IMR-90 (cell line): ENCODE measurements at regions not wholly inside any gene's neighbourhood (a gene's known extent, or its start where the extent isn't known, plus 50 kb on each side); places are given as distances from the start of the nearest gene placed in this dataset.

Experiments
- BHLHE40 ChIP-seq: fragments of 150-350 bp; IDR thresholded peaks from 2 replicates; pipeline ENCODE4 v1.6.1; 2016; ENCODE audit warnings: mild to moderate bottlenecking, low read depth, low read length
- CHD1 ChIP-seq: IDR thresholded peaks from 2 replicates; pipeline ENCODE4 v1.6.1; 2012; ENCODE audit warnings: low read depth, low read length, improper control_type of control experiment
- MAFK ChIP-seq: IDR thresholded peaks from 2 replicates; pipeline ENCODE4 v1.6.1; 2012; ENCODE audit warnings: low read depth, low read length, improper control_type of control experiment
- MAZ ChIP-seq: IDR thresholded peaks from 2 replicates; pipeline ENCODE4 v1.6.1; 2012; ENCODE audit warnings: low read depth, mild to moderate bottlenecking, low read length, improper control_type of control experiment, moderate library complexity, borderline replicate concordance
- POLR2A ChIP-seq: IDR thresholded peaks from 2 replicates; pipeline ENCODE4 v1.6.1; 2012; ENCODE audit warnings: mild to moderate bottlenecking, low read depth, low read length
- RAD21 ChIP-seq: IDR thresholded peaks from 2 replicates; pipeline ENCODE4 v1.6.1; 2012; ENCODE audit warnings: low read length, improper control_type of control experiment
- RFX5 ChIP-seq: IDR thresholded peaks from 2 replicates; pipeline ENCODE4 v1.8.0; 2012; ENCODE audit warnings: low read depth, mild to moderate bottlenecking, low read length, moderate library complexity
- TF ChIP-seq, protein P1 (sequence below): conservative IDR thresholded peaks from 2 replicates; pipeline ENCODE4 v1.5.1; 2012; ENCODE audit warnings: mild to moderate bottlenecking, low read depth, low read length, improper control_type of control experiment
- TF ChIP-seq, protein P2 (sequence below): fragments of 150-350 bp; IDR thresholded peaks from 2 replicates; pipeline ENCODE4 v1.6.1; 2017; ENCODE audit warnings: mild to moderate bottlenecking, antibody characterized with exemption, low read length, low read depth

DNA sequence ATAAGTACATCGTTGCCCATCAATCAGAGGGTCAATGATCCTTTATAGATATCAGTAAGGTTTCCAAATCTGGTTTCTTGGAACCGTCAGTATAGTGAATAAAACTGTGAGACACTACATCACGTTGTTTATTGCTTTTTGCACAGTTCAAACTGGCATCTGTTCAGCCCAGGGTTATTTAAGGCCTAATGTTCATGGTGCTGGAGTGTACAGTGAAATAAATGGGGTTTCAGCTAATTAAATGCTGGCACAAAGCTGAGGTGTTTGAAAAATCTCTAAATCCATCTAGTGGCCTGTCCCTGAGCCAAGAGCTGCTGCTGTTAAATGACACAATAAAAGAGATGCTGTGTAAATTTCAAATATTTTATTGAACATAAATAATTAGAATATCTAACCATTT, 69.9 kb downstream of the RPS29 start:
- TF ChIP-seq, protein P1, sequence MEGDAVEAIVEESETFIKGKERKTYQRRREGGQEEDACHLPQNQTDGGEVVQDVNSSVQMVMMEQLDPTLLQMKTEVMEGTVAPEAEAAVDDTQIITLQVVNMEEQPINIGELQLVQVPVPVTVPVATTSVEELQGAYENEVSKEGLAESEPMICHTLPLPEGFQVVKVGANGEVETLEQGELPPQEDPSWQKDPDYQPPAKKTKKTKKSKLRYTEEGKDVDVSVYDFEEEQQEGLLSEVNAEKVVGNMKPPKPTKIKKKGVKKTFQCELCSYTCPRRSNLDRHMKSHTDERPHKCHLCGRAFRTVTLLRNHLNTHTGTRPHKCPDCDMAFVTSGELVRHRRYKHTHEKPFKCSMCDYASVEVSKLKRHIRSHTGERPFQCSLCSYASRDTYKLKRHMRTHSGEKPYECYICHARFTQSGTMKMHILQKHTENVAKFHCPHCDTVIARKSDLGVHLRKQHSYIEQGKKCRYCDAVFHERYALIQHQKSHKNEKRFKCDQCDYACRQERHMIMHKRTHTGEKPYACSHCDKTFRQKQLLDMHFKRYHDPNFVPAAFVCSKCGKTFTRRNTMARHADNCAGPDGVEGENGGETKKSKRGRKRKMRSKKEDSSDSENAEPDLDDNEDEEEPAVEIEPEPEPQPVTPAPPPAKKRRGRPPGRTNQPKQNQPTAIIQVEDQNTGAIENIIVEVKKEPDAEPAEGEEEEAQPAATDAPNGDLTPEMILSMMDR: no peak
- no peak for TF ChIP-seq MAFK
- TF ChIP-seq POLR2A: no peak
- no peak for TF ChIP-seq RFX5
- TF ChIP-seq RAD21: no peak
- no peak for TF ChIP-seq CHD1
- TF ChIP-seq BHLHE40: no peak
- TF ChIP-seq, protein P2, sequence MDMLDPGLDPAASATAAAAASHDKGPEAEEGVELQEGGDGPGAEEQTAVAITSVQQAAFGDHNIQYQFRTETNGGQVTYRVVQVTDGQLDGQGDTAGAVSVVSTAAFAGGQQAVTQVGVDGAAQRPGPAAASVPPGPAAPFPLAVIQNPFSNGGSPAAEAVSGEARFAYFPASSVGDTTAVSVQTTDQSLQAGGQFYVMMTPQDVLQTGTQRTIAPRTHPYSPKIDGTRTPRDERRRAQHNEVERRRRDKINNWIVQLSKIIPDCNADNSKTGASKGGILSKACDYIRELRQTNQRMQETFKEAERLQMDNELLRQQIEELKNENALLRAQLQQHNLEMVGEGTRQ: no peak
- TF ChIP-seq MAZ: no peak
